NCI-H1417 (cell line): ENCODE measurements at regions not wholly inside any gene's neighbourhood (a gene's known extent, or its start where the extent isn't known, plus 50 kb on each side); places are given as distances from the start of the nearest gene placed in this dataset.
A peak's percentile ranks its signal among the peaks of the same experiment; 100 is the strongest.
"Not testable (repeated sequence)": the region's sequence is repeated elsewhere in the genome, so short reads cannot be mapped to it uniquely, and the experiment has no call there.

Experiments used
- DNase-seq, 3 experiments: peaks; one replicate each; lab custom pipeline; 2025; lab: John Stamatoyannopoulos, UW

DNA sequence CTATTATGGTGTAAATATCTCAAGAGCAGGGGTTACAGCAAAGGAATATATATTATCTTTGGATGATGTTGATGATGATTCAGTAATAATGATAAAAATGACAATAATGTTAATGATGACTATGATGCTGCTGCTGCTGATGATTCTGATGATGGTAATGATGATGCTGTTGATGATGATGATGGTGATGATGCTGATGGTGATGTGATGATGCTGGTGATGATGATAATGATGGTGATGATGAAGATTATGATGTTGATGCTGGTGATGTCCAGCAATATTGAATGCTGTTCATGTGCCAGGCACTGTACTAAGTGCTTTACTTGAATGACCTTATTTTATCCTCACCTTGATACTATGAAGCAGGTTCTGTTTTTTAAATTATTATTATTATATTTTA, 226.0 kb upstream of the ANKH start:
- no peak for DNase-seq

DNA sequence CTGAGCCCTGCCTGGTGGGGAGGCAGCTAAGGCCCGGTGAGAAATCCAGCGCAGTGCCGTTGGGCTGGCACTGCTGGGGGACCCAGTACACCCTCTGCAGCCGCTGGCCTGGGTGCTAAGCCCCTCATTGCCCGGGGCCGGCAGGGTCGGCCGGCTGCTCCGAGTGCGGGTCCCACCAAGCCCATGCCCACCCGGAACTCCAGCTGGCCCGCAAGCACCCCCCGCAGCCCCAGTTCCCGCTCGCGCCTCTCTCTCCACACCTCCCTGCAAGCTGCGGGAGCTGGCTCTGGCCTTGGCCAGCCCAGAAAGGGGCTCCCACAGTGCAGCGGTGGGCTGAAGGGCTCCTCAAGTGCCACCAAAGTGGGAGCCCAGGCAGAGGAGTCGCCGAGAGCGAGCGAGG, 225.1 kb upstream of the ANKH start:
- not testable (repeated sequence) for DNase-seq

DNA sequence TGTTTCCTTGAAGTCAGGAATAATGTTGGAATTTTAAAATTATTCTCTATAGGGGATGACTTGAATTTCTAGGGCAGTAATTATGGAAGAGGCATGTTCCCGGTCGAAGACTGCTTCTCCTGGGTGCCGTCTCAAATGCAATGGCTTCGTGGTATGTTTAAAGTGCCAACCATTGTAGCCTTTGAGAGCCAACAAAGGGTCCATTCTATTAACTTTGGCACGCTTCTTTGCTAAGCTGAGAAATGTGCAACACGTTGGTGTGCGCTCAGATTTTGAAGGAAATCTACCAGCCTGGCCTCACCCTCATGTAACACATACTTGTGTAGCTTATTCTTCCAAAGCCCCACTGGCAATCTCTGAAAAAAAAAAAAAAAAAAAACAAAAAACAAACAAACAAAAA, 221.2 kb upstream of the ANKH start:
- DNase-seq: no peak

DNA sequence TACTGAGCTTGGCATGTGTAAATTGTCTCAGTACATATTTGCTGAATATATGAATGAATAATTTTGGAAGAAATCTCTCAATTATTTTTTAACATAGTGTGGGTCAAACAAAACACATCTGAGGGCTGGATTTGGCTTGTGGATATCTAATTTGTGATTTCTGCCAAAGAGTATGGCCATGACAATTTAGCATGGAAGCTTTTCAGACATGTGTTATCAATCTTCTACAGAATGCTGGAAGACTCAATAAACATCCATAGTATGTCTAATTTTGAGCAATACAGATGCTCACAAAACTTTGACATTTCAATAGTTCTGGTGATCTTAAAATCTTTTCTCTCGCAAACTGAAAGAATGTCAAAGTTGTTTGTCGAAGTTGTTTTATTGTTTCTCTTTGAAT, 214.1 kb upstream of the ANKH start:
- no peak for DNase-seq

DNA sequence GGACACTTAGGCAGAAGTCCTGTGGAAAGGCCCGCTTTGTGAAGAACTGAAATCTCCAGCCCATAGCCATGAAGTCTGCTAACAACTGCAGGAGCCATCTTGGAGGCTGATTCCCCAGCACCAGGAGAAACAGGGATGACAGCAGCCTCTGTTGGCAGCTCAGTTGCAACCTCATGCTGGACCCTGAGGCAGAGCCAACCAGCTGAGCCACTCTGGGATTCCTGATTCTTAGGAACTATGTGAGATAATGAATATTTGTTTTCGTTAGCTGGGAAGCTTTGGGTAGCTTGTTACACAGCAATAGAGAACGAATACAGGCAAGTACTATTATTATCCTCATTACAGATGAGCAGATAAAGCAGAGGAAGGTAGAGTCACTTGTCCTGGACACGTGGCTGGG, 210.5 kb upstream of the ANKH start:
- no peak for DNase-seq

DNA sequence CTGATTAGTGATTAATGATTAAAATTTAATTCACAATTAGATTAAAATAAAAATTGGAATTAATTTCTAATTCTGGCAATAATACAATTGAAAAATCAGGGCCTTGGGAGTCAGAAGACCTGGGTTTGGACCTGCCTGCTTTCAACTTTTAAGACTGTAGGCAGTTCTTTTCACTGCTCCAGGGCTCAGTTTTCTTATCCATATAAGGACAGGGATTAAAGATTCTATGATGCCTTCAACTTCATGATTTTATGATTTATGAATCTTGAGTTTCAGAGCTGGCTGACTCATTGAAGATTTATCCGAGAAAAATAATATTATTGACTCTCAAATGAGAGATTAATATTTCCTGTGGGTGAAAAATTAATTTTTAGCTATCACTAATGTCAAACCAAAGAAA, 208.6 kb upstream of the ANKH start:
- no peak for DNase-seq

DNA sequence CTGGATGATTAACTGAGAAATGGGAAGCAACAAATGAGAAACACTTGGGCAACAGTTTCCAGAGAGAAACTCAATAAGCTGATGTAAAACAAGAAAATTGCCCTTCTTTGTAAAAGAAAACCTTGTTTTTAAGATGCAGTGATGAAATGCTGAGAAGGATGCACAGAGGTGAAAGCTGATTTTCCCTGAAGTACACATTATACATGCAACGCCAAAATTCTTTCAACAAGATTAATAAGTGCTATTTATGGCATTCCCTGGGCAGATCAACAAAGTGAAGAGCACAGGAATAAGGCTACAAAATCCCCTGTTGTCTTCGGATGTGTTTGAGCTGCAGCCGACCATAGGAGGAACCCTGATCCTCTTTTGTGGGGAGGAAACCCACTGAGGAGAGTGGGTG, 208.0 kb upstream of the ANKH start:
- no peak for DNase-seq

DNA sequence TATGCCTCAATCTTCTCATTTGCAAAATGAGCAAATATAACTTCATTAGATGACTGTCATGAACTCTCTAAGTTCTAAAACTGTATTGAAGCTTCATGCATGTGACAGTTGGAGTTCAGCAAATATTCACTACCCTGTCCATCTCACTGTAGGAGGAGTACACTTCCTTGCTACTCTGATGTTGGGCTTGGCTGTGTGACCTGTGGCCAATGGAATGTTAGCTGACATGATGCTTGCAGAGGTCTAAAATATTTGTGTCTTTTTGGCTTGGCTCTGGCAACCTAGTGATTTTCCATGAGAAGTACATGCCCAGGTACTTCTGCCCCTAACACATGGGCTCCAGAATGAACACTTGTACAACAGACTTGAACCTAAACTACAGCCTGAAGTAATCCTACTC, 203.1 kb upstream of the ANKH start:
- DNase-seq: no peak

DNA sequence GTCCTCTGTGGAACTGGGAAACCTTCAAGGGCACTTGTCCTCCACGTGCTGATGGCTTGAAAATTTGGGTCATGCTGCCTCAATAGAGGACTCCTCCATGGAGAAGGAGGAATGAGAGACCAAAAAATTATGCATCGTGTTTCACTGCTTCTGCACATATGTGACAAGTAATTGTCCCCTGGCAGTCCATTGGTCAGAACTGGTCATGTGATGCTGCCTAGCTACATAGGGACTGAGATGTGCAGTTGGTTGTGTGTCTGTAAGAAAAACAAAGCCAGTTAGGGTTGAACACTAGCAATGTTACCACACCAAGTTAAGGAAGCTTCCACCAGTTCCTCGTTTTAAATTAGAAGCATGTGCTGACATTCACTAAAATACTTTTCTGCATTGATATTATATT, 201.9 kb upstream of the ANKH start:
- no peak for DNase-seq

DNA sequence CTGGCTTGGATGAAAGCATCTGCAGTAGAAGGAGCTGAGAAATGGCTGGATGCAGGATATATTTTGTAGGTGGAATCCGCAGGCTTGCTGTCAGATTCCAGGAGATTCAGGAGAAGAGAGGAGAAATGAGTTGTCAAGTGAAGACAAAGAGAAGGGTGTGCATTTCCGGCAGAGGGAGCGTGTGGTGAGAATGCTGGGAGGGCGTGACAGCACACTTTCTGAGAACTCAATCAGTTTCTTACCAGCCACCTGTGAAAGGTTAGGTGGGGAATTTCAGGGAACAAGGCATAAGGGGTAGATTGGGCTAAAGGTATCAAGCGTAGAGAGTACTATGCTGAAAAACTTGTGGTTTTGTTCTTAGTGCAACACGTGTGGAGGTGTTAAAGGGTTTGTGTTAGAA, 199.3 kb upstream of the ANKH start:
- DNase-seq: no peak

DNA sequence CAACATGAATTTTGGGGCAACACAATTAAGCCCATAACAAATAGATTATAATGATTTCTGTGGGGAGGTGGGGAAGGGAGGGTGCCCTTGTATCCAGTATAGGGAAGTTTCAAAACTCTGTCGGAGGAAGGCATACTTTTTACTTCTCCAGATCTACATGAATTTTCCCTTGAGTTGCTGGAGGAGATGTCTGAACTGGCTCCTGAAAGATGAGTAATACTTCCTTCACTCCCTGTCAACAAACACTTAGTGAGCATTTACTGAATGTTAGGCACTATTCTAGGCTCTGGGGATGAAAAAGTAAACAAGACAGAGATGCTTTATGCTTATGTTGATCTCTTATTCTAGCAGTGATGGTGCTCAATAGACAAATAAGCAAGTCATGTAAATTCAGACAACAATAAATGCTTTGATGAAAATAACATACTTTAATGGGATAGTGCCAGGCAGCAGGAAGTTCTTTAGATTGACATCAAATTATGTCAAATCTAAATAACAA, 197.9 kb upstream of the ANKH start:
- no peak for DNase-seq

DNA sequence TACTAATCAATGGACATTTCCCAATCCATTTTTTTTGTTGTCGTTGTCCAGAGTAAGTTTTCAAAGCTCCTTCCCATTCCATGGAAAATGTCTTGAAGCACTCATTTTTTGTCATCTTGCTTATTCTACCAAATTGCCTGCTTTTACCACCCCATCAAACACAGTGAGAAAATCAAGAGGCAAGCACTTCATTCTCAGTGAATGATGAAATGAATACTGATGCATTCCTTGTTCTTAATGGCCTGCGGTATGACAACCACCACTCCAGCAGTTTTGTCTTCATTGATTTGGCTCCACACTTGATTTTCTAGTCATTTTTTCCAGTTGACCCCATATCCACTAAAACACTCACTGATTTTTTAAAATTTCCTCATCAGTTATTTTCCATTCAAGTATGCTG, 193.5 kb upstream of the ANKH start:
- no peak for DNase-seq

DNA sequence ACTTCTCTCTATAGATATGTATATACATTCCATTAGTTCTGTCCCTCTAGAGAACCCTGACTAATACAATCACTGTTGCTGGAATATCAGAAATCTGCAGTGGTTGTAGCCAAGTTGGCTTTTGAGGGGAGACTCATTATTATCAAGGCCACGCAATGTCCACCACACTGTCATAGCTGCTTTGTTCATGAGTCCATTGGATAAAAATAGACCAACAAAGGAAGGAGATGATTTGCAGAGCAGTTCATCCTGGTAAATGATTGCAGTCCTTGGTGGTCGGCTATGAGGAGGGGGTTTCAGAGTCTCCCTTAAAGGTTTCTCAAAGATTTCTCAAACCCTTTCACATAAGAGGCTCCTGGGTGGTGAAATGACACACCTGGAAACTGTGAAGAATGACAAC, 192.8 kb upstream of the ANKH start:
- no peak for DNase-seq

DNA sequence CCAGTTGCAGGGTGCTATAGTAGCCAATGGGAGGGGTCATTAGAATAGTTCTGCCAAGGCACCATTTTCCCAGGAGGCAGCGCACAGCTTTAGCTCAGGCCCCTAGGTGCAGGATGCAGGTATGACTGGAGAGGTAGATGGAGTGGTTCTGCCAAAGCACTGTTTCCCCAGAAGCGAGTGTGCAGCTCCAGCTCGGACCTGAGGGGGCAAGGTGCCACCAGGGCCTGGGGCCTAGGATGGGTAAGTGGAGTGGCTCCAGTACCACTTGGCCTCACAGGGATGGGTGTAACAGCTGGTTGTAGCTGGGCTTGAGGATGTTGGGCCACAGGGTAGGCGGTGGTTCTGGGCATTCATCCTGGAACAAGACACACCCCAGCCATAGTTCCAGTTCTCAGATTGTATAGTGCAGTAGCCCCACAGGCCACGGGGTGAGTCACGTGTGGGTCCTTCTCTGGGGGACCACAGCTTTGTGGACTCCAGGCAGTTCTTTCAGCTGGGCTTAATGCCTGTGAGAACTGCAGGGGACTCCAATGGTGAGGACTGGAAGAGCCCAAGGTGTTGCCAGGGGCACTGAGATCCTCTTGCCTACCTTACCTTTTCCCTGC, 185.5 kb upstream of the ANKH start:
- no peak for DNase-seq

DNA sequence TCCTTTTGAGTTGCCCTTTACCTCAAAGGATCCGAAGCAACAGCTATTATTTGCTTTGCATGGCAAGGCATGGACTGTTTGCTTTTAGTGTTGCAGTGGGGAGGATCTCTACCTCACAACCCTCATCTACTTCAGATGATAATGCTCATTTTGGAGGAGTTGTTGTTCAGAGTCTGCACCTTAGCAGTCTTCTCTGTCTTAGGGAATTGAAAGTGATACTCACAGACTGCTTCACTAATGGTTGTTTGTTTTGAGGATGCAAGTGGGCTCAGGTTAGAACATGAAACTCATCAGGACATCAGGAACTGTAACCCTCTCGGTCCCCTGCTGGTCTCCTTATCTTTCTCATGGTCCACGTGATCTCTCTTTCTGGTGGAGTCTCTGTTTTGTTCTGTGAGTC, 172.9 kb upstream of the ANKH start:
- peak in 1 of 3 experiments; percentile 47 for DNase-seq

DNA sequence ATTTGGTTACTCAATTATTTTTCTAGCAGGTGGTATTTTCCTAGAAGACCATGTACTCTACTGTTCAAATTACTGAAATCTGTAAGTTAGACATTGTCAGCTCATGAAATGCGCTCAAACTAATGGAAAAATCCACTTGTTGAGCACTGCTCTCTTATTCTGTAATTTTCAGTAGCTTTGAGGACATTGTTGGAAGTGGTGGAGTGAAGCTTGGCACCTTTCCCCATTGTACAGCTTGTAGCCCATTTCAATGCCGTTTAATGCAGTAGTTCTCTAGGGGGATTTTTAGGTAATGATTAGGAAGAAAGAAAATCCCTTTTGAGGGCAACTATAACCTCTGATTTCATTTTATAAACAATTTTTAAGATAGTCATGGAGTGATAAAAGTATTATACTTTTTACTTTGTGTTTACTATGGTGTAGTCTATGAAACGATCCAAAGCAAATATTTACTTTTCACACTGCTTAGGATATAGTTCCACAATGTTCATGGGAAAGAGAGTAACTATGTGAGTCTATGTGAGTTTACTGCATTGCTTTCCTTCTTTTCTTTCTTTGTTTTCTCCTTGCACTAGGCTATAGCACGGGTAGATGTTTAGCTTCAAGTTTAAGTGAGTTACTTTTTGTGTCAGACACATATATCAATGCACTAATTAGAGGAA, 165.8 kb upstream of the ANKH start:
- DNase-seq: no peak

DNA sequence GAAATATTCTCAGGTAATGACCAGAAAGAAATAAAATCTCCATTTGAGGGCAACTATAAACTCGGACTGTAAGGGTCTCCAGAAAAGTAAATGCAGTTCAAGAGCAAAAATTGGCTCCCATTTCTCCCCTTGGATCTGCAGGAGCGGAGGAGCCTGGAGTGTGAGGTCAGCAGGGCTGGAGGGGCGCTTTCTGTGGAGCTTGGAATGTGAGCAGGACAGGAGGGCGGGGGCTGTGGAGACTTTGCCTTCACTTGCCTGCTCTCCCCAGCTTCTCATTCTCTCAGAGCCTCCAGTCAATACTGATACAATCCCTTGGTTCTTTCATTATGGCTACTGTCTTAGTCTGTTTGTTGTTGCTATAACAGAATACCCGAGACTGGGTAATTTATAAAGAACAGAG, 162.8 kb upstream of the ANKH start:
- no peak for DNase-seq

DNA sequence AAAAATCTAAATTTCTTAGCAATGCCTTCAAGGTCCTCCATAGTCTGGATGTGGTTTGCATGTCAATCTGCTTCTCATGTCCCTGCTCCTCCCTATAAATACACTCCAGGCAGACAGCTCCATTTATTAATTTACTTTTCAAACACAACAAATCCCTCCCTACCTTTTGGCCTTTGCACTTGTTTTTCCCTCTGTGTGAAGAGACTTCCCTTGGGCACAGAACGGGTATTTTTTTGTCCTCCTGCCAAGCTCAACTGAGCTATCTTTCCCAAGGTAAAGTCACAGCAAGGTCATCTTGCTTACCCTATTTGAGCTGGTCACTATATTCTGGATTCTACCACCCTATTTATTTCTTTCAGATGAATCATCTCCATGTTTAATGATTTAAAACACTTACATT, 159.6 kb upstream of the ANKH start:
- peak in 1 of 3 experiments; percentile 11 for DNase-seq

DNA sequence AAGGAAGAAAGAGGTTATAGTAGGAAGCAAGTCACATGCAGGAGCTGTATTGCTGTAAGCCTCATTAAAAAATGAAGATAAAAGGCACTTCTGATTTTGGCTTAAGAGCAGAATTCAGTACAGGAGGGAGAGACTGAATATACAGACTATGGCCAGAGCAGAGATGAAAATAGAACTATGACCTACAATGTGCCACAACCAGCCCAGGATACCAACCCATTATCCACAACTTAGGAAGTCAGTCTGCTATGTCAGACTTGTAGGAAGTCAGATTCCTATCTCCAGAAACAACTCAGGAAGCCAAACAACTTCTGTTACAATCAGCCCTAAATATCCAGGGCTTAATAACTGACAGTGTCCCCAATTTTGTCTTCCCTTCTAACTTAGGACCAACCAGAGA, 156.2 kb upstream of the ANKH start:
- DNase-seq: no peak

DNA sequence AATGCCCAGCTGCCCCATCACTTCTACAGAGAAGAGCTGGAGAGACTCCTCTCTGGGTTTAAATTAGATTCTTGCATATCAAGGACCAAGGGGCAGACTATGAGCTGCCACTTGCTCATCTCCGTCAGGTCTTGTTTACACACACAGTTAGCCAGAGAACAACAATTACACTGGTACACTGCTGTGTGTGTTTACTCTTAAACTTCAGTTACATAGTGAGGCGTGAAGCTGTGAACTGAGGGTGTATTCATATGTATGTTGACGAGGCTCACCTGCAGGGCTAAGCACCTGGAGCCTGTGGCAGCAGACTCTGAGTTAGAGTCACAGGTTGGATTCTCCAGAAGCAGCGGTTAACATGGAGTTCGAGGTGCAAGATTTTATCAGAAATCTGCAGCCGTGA, 155.4 kb upstream of the ANKH start:
- DNase-seq: peak in 2 of 3 experiments; percentile 60 to 85

DNA sequence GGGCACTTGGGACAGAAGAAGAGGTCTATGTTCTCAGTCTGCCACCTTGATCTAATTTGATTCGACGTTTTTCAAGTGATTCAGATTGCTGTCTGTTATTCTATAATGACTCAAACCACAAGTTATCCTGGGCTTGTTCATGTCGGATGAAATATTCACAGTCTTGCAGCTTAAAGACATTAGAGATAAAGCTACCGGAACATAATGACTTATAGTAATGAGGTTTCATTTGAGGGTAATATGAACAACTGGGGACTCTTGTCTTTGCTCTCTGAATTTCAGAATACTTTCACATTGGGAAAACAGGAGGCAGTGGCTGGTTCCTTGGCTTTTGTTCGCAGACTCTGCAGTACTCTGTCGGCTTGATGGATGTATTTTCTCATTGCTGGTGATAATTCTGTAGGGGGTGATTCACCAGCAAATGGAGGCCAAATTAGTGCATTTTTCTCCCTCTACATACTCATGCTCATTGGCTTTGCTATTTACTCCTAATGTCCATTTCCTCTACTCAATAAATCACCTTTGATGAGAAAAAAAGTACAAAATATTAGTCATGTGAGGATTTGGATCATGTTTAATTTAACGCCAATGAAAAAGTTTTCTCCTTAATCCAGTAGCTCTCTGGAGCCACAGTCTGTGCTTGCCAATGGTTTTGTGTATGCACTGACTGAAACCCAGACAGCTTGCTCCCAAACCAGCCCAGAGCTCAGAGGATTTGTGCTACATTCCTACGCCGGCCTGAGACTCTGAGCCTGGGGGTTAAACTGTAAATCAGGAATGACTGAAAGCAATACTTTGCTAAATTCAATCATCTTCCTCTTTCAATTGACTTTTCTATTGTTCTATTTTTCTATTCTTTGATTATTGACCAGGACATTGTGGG, 154.7 kb upstream of the ANKH start:
- DNase-seq: peak in 1 of 3 experiments; percentile 50

DNA sequence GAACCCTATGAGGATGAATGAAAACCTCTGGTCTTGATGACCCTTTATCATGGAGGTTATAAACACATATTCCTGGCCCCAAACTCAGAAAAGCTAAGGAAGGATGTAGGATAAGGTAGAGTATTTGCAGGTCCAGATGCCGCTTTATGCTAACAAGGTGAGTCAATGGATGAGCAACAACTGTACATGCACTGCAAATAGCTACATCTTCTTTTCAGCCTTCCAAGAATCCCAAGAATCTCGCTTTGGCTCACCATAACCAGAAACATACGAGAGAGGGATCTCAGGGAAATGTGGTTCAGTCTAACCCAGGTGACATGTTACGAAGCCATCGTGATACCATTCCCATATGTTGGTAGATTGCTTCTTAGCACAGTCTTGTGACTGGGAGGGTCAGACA, 152.3 kb upstream of the ANKH start:
- no peak for DNase-seq

DNA sequence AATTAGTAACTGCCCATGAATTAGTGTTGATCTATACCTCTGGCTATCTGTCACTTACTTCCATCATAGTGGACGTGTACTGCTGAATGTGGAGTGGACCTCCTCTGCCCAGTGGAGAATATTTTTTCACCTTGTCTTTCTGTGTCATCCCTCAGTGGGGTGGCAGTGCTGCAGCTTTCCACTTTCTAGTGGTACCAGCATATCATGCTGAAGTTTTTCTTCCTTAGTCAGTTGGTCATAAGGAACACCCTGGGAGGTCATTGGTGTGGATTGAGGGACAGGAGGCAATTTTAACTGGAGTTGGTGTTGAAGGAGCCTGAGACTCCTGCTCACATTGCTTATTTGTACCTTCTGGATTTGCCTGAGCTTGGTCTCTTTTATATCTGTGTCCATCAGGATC, 151.7 kb upstream of the ANKH start:
- DNase-seq: no peak
